Fibroblast of lung (primary cell): ENCODE measurements at regions not wholly inside any gene's neighbourhood (a gene's known extent, or its start where the extent isn't known, plus 50 kb on each side); places are given as distances from the start of the nearest gene placed in this dataset.

Experiments used
- DNase-seq, 2 donors: peaks; one replicate each; pipeline versions ENCODE4 v3.0.0 to v3.0.0-alpha.2; 2010; ENCODE audit warnings: low read depth in 2 of 2
- H2AFZ ChIP-seq: 2 replicates; pipeline ENCODE4 v1.5.1; 2012; ENCODE audit warnings: low read length, control low read depth, inconsistent platforms
- H3K27ac ChIP-seq: 2 replicates; pipeline ENCODE4 v1.5.1; 2011; ENCODE audit warnings: low read length, control low read depth; ENCODE audit not compliant: insufficient read depth
- H3K27me3 ChIP-seq: 2 replicates; pipeline ENCODE4 v1.5.1; 2011; ENCODE audit warnings: mild to moderate bottlenecking, low read length; ENCODE audit not compliant: control insufficient read depth, insufficient read depth
- H3K36me3 ChIP-seq: 2 replicates; pipeline ENCODE4 v1.5.1; 2011; ENCODE audit warnings: low read length; ENCODE audit not compliant: control insufficient read depth, insufficient read depth
- H3K4me1 ChIP-seq: 2 replicates; pipeline ENCODE4 v1.5.1; 2011; ENCODE audit warnings: low read length; ENCODE audit not compliant: control insufficient read depth, insufficient read depth; ENCODE audit errors: extremely low read depth
- H3K4me2 ChIP-seq: 2 replicates; pipeline ENCODE4 v1.5.1; 2011; ENCODE audit warnings: low read length, control low read depth; ENCODE audit not compliant: insufficient read depth; ENCODE audit errors: extremely low read depth
- H3K4me3 ChIP-seq, 4 experiments: fragments of 200-600 bp in 1 of 4; sonication (generic) in 1 of 4; replicated peaks in 1 of 4; 2 replicates each; pipeline ENCODE4 v1.5.1; 2011 to 2016; ENCODE audit warnings: low read length in 4 of 4, low read depth in 3 of 4, mild to moderate bottlenecking in 3 of 4, control low read depth in 2 of 4, inconsistent platforms in 1 of 4, mixed read lengths in 1 of 4; ENCODE audit not compliant: insufficient read depth in 1 of 4; ENCODE audit errors: control extremely low read depth in 1 of 4
- H3K79me2 ChIP-seq: 2 replicates; pipeline ENCODE4 v1.5.1; 2012; ENCODE audit warnings: mild to moderate bottlenecking, low read length, inconsistent platforms; ENCODE audit not compliant: control insufficient read depth, insufficient read depth
- H3K9ac ChIP-seq: 2 replicates; pipeline ENCODE4 v1.5.1; 2011; ENCODE audit warnings: mild to moderate bottlenecking, low read length, control low read depth; ENCODE audit not compliant: insufficient read depth
- H3K9me3 ChIP-seq: 2 replicates; pipeline ENCODE4 v1.5.1; 2012; ENCODE audit warnings: low read depth, low read length; ENCODE audit not compliant: control insufficient read depth, insufficient read depth
- H4K20me1 ChIP-seq: 2 replicates; pipeline ENCODE4 v1.5.1; 2011; ENCODE audit warnings: low read length; ENCODE audit not compliant: control insufficient read depth, insufficient read depth; ENCODE audit errors: extremely low read depth
- EZH2 ChIP-seq: IDR thresholded peaks from 2 replicates; pipeline ENCODE4 v1.5.1; 2012; ENCODE audit warnings: low read length, control low read depth, mild to moderate bottlenecking; ENCODE audit errors: missing control alignments
- TF ChIP-seq, protein P1 (sequence below), 2 donors: IDR thresholded peaks in 1 of 2; conservative IDR thresholded peaks in 1 of 2; 1 replicate in 1 of 2; 2 replicates in 1 of 2; pipeline ENCODE4 v1.5.1; 2011 to 2012; ENCODE audit warnings: low read length in 2 of 2, control low read depth in 1 of 2, inconsistent platforms in 1 of 2, low read depth in 1 of 2, mild to moderate bottlenecking in 1 of 2

DNA sequence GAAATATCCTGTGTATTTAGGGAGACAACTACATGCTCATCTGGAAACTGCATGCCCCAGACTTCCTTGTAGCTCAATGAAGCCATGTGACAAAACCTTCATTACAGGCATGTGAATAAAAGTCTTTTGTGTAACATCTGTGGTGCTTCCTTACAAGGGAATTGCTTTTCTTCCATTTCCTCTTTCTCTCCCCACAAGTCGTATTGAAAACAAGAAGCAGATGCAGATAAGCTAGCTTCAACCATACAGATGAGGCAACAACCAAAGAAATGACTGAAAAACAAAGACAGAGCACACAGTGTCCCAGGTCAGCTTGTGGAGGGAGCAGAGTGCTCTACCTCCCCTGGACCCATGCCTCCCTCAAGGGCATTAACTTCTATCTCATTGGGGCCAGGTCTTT, 115.8 kb upstream of the INPP4B start:
- no peak for DNase-seq
- H2AFZ ChIP-seq: no peak overlapping the region

DNA sequence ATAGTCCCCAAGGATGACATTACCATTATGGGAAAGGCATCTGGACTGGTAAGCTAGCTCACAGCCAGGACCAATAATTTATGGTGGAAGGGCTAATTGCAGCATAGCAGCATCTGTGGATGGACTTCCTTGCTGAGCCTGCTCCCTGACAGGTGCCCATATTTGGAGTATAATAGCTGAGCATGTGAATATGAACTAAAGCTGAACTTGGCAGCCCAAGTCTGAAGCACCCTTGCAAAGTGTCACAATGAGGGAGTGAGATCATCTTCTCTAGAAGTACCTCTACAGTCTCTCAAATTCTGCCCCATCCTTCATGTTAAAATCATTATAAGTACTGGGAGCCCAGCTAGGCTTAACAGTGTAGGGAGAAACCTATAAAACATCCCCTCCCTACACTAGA, 128.2 kb upstream of the INPP4B start:
- TF ChIP-seq EZH2: no peak
- TF ChIP-seq, protein P1, sequence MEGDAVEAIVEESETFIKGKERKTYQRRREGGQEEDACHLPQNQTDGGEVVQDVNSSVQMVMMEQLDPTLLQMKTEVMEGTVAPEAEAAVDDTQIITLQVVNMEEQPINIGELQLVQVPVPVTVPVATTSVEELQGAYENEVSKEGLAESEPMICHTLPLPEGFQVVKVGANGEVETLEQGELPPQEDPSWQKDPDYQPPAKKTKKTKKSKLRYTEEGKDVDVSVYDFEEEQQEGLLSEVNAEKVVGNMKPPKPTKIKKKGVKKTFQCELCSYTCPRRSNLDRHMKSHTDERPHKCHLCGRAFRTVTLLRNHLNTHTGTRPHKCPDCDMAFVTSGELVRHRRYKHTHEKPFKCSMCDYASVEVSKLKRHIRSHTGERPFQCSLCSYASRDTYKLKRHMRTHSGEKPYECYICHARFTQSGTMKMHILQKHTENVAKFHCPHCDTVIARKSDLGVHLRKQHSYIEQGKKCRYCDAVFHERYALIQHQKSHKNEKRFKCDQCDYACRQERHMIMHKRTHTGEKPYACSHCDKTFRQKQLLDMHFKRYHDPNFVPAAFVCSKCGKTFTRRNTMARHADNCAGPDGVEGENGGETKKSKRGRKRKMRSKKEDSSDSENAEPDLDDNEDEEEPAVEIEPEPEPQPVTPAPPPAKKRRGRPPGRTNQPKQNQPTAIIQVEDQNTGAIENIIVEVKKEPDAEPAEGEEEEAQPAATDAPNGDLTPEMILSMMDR (conservative IDR thresholded peaks at IDR 0.05 in 1 of 2, IDR thresholded peaks at IDR 0.05 in 1 of 2; ENCODE audit: low read depth in 1 of 2, low read length in 2 of 2): no peak

More for the DNA sequence above, 115.8 kb upstream of the INPP4B start:
- Histone ChIP-seq H4K20me1 (no peaks in the 10 kb centered on the region), H3K9ac (no peak overlapping the region), H3K27ac (no peak overlapping the region), H3K27me3 (no peaks in the 10 kb centered on the region), H3K79me2 (no peaks in the 10 kb centered on the region), H3K4me2 (no peak overlapping the region), H3K4me1 (no peaks in the 10 kb centered on the region), H3K9me3 (no peaks in the 10 kb centered on the region), H3K36me3 (no peaks in the 10 kb centered on the region), H3K4me3 (no peak overlapping the region)
- TF ChIP-seq, protein P1 (conservative IDR thresholded peaks at IDR 0.05 in 1 of 2, IDR thresholded peaks at IDR 0.05 in 1 of 2; ENCODE audit: low read depth in 1 of 2, low read length in 2 of 2): no peak
- no peak for TF ChIP-seq EZH2

DNA sequence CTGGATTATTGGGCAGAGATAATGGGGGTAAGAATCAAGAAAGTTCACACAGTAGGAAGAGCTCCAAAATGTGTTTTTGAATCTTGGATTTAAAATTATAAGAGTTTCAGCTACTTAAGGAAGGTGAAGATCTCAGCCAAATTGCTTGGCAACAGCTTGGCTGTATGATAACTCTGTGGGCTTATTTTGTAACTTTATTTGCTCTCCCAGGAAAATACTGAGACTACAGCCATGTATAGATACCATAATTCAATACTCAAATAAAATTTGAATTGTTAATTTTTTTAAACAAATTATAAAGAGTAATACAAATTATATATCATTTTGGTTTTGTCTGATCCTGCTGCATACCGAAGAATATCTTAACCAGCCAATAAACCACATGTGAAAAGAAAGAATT, 129.5 kb upstream of the INPP4B start:
- Histone ChIP-seq H3K4me1 (no peaks in the 10 kb centered on the region), H3K4me2 (no peak overlapping the region), H3K9me3 (no peaks in the 10 kb centered on the region), H3K36me3 (no peaks in the 10 kb centered on the region), H2AFZ (no peak overlapping the region), H3K27me3 (no peaks in the 10 kb centered on the region), H3K9ac (no peak overlapping the region), H3K27ac (no peak overlapping the region), H4K20me1 (no peaks in the 10 kb centered on the region), H3K4me3 (no peak overlapping the region), H3K79me2 (no peaks in the 10 kb centered on the region)
- TF ChIP-seq, protein P1 (conservative IDR thresholded peaks at IDR 0.05 in 1 of 2, IDR thresholded peaks at IDR 0.05 in 1 of 2; ENCODE audit: low read depth in 1 of 2, low read length in 2 of 2): no peak
- TF ChIP-seq EZH2: no peak
- DNase-seq: no peak

More for the DNA sequence above, 128.2 kb upstream of the INPP4B start:
- no peaks in the 10 kb centered on the region for H3K4me1 ChIP-seq
- H3K27me3 ChIP-seq: no peaks in the 10 kb centered on the region
- no peak overlapping the region for H2AFZ ChIP-seq
- H4K20me1 ChIP-seq: no peaks in the 10 kb centered on the region
- no peak overlapping the region for H3K9ac ChIP-seq
- H3K79me2 ChIP-seq: no peaks in the 10 kb centered on the region
- DNase-seq: no peak
- H3K4me3 ChIP-seq: no peak overlapping the region
- no peak overlapping the region for H3K27ac ChIP-seq
- H3K4me2 ChIP-seq: no peak overlapping the region
- no peaks in the 10 kb centered on the region for H3K9me3 ChIP-seq
- H3K36me3 ChIP-seq: no peaks in the 10 kb centered on the region
